GM10248 (cell line): ENCODE measurements at regions not wholly inside any gene's neighbourhood (a gene's known extent, or its start where the extent isn't known, plus 50 kb on each side); places are given as distances from the start of the nearest gene placed in this dataset.

Experiments used
- CTCF ChIA-PET: fragments of 300-600 bp; sonication (Branson Sonifier 250); formaldehyde crosslinking; extraction: SDS; loops from one replicate; lab custom pipeline; 2021; ENCODE audit warnings: antibody characterized with exemption; lab: Yijun Ruan, JAX
- POLR2A ChIA-PET: fragments of 350-650 bp; sonication (Branson Sonifier 250); formaldehyde crosslinking; extraction: SDS; loops from one replicate; lab custom pipeline; 2020; ENCODE audit warnings: antibody characterized with exemption; lab: Yijun Ruan, JAX
- DNase-seq: peaks from one replicate; pipeline ENCODE4 v3.0.0; 2012; ENCODE audit errors: extremely low spot score
- CTCF ChIP-seq: IDR thresholded peaks from 2 replicates; pipeline ENCODE4 v1.5.1; 2012; ENCODE audit warnings: mild to moderate bottlenecking, low read depth; ENCODE audit errors: extremely low read depth, missing control alignments, control extremely low read depth

GRCh38 chr2:192827735-192828134, 633.0 kb upstream of the TMEFF2 start:
- ChIA-PET CTCF (no interaction called here), POLR2A (no interaction called here)
- DNase-seq = no peak
- TF ChIP-seq CTCF = no peak

GRCh38 chr2:192814376-192814775, 619.6 kb upstream of the TMEFF2 start:
- no peak for DNase-seq
- POLR2A ChIA-PET = no interaction called here

GRCh38 chr2:192813341-192813740, 618.6 kb upstream of the TMEFF2 start:
- ChIA-PET CTCF (no interaction called here), POLR2A (no interaction called here)
- TF ChIP-seq CTCF = no peak
- no peak for DNase-seq

More at GRCh38 chr2:192814376-192814775, 619.6 kb upstream of the TMEFF2 start:
- CTCF ChIA-PET = no interaction called here
- TF ChIP-seq CTCF = no peak

GRCh38 chr2:192809173-192809572, 614.4 kb upstream of the TMEFF2 start:
- ChIA-PET CTCF (interaction anchor here (1.6 kb wide), 1 partner anchor 9 kb away, joined by 3 read pairs; no protein-coding TSS in a partner anchor), POLR2A (no interaction called here)
- no peak for TF ChIP-seq CTCF
- DNase-seq = no peak

GRCh38 chr2:192783643-192784042, 588.9 kb upstream of the TMEFF2 start:
- ChIA-PET CTCF (interaction anchor here (1.2 kb wide), 1 partner anchor 8 kb away, joined by 4 read pairs; no protein-coding TSS in a partner anchor), POLR2A (no interaction called here)
- no peak for TF ChIP-seq CTCF
- DNase-seq = no peak

- ChIA-PET POLR2A (no interaction called here), CTCF (no interaction called here)
- no peak for DNase-seq
- TF ChIP-seq CTCF = no peak
Observed at GRCh38 chr2:192775459-192776262, 580.9 kb upstream of the TMEFF2 start.

- no peak for DNase-seq
- POLR2A ChIA-PET = no interaction called here
- CTCF ChIA-PET = interaction anchor here (1.5 kb wide), 1 partner anchor 45 kb away, joined by 3 read pairs; no protein-coding TSS in a partner anchor
Observed at GRCh38 chr2:192775011-192775410, 580.3 kb upstream of the TMEFF2 start.

More at GRCh38 chr2:192775011-192775410, 580.3 kb upstream of the TMEFF2 start:
- TF ChIP-seq CTCF = no peak
